Fibroblast of villous mesenchyme (primary cell): ENCODE measurements at regions not wholly inside any gene's neighbourhood (a gene's known extent, or its start where the extent isn't known, plus 50 kb on each side); places are given as distances from the start of the nearest gene placed in this dataset.

Experiments used
- DNase-seq: peaks from one replicate; pipeline ENCODE4 v3.0.0-alpha.2; 2010; ENCODE audit warnings: low read depth
- H3K4me3 ChIP-seq: 2 replicates; pipeline ENCODE4 v1.5.1; 2011; ENCODE audit warnings: low read depth, mild to moderate bottlenecking, low read length
- CTCF ChIP-seq: IDR thresholded peaks from 2 replicates; pipeline ENCODE4 v1.5.1; 2012; ENCODE audit warnings: low read depth, mild to moderate bottlenecking, low read length; ENCODE audit not compliant: insufficient read depth

- no peak overlapping the region for H3K4me3 ChIP-seq
- DNase-seq, result no peak
- TF ChIP-seq CTCF, result no peak
These were observed 523.4 kb downstream of the CCDC85A start for GRCh38 chr2:56707218-56707617.

- TF ChIP-seq CTCF, result no peak
- DNase-seq, result no peak
- no peak overlapping the region for H3K4me3 ChIP-seq
These were observed 523.9 kb downstream of the CCDC85A start for GRCh38 chr2:56707650-56708049.

GRCh38 chr2:56709181-56709580 lies 525.4 kb downstream of the CCDC85A start:
- DNase-seq, result no peak
- no peak overlapping the region for H3K4me3 ChIP-seq
- TF ChIP-seq CTCF, result no peak

- no peak for TF ChIP-seq CTCF
- DNase-seq, result peak; percentile 32
- H3K4me3 ChIP-seq, result no peak overlapping the region
These were observed 529.4 kb downstream of the CCDC85A start for GRCh38 chr2:56713161-56713676.

- no peak overlapping the region for H3K4me3 ChIP-seq
- DNase-seq, result no peak
- TF ChIP-seq CTCF, result no peak
These were observed 530.2 kb downstream of the CCDC85A start for GRCh38 chr2:56713978-56714377.

GRCh38 chr2:56714400-56714799 lies 530.6 kb downstream of the CCDC85A start:
- no peak overlapping the region for H3K4me3 ChIP-seq
- no peak for DNase-seq
- TF ChIP-seq CTCF, result no peak

- TF ChIP-seq CTCF, result no peak
- H3K4me3 ChIP-seq, result no peak overlapping the region
- DNase-seq, result no peak
These were observed 531.9 kb downstream of the CCDC85A start for GRCh38 chr2:56715683-56716082.
